ENCODE measurements at regions not wholly inside any gene's neighbourhood (a gene's known extent, or its start where the extent isn't known, plus 50 kb on each side); places are given as distances from the start of the nearest gene placed in this dataset.
"Not testable (repeated sequence)": the region's sequence is repeated elsewhere in the genome, so short reads cannot be mapped to it uniquely, and the experiment has no call there.

DNA sequence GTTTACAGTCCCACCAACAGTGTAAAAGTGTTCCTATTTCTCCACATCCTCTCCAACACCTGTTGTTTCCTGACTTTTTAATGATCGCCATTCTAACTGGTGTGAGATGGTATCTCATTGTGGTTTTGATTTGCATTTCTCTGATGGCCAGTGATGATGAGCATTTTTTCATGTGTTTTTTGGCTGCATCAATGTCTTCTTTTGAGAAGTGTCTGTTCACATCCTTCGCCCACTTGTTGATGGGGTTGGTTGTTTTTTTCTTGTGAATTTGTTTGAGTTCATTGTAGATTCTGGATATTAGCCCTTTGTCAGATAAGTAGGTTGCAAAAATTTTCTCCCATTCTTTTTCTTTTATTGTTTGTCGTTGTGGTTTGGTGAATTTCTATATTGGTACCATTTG is 242.5 kb downstream of the LRIG3 start:
- not testable (repeated sequence) for H3K4me1 ChIP-seq (ENCODE audit: control insufficient read depth in 2 of 2, insufficient read depth in 2 of 2, low read length in 2 of 2); H3K9me3 ChIP-seq (ENCODE audit: control insufficient read depth in 2 of 2, insufficient read depth in 1 of 2, low read length in 1 of 2); DNase-seq (ENCODE audit: low read depth in 6 of 9, low spot score in 9 of 9); H3K36me3 ChIP-seq (ENCODE audit: control insufficient read depth in 2 of 2, insufficient read depth in 2 of 2, low read length in 1 of 2); H3K27me3 ChIP-seq (ENCODE audit: control insufficient read depth in 2 of 2, insufficient read depth in 1 of 2, low read length in 1 of 2); H3K4me3 ChIP-seq (ENCODE audit: low read length in 2 of 2); H3K27ac ChIP-seq (ENCODE audit: low read depth in 1 of 2, low read length in 1 of 2)
- WGBS = 90% methylated on average over 2 of the region's 3 CpGs

DNA sequence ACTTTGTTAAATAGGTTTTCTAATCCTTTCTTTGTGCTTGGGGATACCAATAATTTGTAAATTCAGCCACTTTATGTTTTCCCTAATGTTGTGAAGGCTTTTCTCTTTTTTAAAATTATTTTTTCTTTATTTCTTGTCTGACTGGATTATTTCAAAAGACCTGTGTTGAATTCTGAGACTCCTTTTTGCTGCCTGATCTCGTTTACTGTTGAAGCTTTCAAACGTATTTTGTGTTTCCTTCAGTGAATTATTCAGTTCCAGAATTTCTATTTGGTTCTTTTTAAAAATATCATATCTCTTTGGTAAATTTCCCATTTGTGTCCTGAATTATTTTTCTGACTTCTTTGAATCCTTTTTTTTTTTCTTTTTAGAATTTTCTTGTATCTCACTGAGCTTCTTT is 241.6 kb downstream of the LRIG3 start:
- no peak overlapping the region for H3K4me3 ChIP-seq (ENCODE audit: low read length in 2 of 2)
- H3K27ac ChIP-seq (ENCODE audit: low read depth in 1 of 2, low read length in 1 of 2) = no peak overlapping the region
- WGBS = 92% methylated on average over 2 of the region's 2 CpGs
- no peaks in the 10 kb centered on the region for H3K4me1 ChIP-seq (ENCODE audit: control insufficient read depth in 2 of 2, insufficient read depth in 2 of 2, low read length in 2 of 2)
- no peaks in the 10 kb centered on the region for H3K27me3 ChIP-seq (ENCODE audit: control insufficient read depth in 2 of 2, insufficient read depth in 1 of 2, low read length in 1 of 2)
- H3K36me3 ChIP-seq (ENCODE audit: control insufficient read depth in 2 of 2, insufficient read depth in 2 of 2, low read length in 1 of 2) = no peaks in the 10 kb centered on the region
- peaks cover 0 to 8% of the 10 kb centered on the region in 2 donors for H3K9me3 ChIP-seq (ENCODE audit: control insufficient read depth in 2 of 2, insufficient read depth in 1 of 2, low read length in 1 of 2)
- DNase-seq (ENCODE audit: low read depth in 6 of 9, low spot score in 9 of 9) = no peak

DNA sequence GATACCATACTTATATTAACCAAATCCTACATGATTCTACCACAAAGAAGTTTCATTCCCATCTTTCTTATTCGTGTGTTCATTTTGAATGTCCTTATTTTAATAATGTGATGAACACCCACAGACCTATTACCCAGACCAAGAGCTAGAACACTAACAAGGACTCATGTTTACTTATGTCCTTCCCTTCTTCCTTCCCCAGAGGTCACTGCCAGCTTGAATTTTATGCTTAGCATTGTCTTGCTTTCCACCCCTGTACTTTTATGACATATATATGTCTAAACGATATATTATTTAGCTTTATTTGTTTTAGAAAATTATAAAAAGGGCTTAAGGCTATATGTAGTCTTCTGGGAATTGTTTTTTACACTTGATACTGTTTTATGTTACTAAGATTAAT is 238.6 kb downstream of the LRIG3 start:
- peaks cover 0 to 8% of the 10 kb centered on the region in 2 donors for H3K9me3 ChIP-seq (ENCODE audit: control insufficient read depth in 2 of 2, insufficient read depth in 1 of 2, low read length in 1 of 2)
- DNase-seq (ENCODE audit: low read depth in 6 of 9, low spot score in 9 of 9) = no peak
- 86% methylated on average over 2 of the region's 2 CpGs for WGBS

DNA sequence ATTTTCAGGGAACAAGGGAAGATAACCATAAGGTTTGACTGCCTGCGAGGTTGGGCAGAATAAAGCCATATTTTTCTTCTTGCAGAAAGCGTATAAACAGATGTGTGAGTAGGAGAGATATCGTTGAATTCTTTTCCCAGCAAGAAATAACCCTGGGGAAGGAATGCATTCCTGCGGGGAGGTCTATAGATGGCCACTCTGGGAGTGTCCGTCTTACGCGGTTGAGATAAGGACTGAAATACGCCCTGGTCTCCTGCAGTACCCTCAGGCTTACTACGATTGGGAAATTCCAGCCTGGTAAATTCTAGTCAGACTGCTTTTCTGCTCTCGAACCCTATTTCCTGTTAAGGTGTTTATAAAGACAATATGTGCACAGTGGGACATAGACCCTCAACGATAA is 225.0 kb downstream of the LRIG3 start:
- no peaks in the 10 kb centered on the region for H3K4me1 ChIP-seq (ENCODE audit: control insufficient read depth in 2 of 2, insufficient read depth in 2 of 2, low read length in 2 of 2)
- no peak overlapping the region for H3K4me3 ChIP-seq (ENCODE audit: low read length in 2 of 2)
- H3K27me3 ChIP-seq (ENCODE audit: control insufficient read depth in 2 of 2, insufficient read depth in 1 of 2, low read length in 1 of 2) = no peaks in the 10 kb centered on the region
- WGBS = 96% methylated on average over 11 of the region's 11 CpGs
- H3K36me3 ChIP-seq (ENCODE audit: control insufficient read depth in 2 of 2, insufficient read depth in 2 of 2, low read length in 1 of 2) = no peaks in the 10 kb centered on the region
- H3K27ac ChIP-seq (ENCODE audit: low read depth in 1 of 2, low read length in 1 of 2) = no peak overlapping the region
- no peak for DNase-seq (ENCODE audit: low read depth in 6 of 9, low spot score in 9 of 9)
- H3K9me3 ChIP-seq (ENCODE audit: control insufficient read depth in 2 of 2, insufficient read depth in 1 of 2, low read length in 1 of 2) = no peaks in the 10 kb centered on the region

More for the DNA sequence above, 238.6 kb downstream of the LRIG3 start:
- Histone ChIP-seq H3K4me3 (ENCODE audit: low read length in 2 of 2) (no peak overlapping the region), H3K36me3 (ENCODE audit: control insufficient read depth in 2 of 2, insufficient read depth in 2 of 2, low read length in 1 of 2) (no peaks in the 10 kb centered on the region), H3K27me3 (ENCODE audit: control insufficient read depth in 2 of 2, insufficient read depth in 1 of 2, low read length in 1 of 2) (no peaks in the 10 kb centered on the region), H3K27ac (ENCODE audit: low read depth in 1 of 2, low read length in 1 of 2) (no peak overlapping the region), H3K4me1 (ENCODE audit: control insufficient read depth in 2 of 2, insufficient read depth in 2 of 2, low read length in 2 of 2) (no peaks in the 10 kb centered on the region)

DNA sequence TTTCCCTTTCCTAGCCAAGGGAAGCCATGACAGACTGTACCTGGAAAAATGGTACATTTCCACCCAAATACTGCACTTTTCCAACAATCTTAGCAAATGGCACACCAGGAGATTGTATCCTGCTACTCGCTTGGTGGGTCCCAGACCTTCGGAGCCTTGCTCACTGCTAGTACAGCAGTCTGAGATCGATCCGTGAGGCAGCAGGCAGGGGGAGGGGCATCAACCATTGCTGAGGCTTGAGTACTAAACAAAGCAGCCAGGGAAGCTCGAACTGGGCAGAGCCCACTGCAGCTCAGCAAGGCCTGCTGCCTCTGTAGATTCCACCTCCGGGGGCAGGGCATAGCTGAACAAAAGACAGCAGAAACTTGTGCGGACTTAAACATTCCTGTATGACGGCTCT is 218.8 kb downstream of the LRIG3 start:
- Histone ChIP-seq H3K4me3 (ENCODE audit: low read length in 2 of 2) (no peak overlapping the region), H3K27ac (ENCODE audit: low read depth in 1 of 2, low read length in 1 of 2) (no peak overlapping the region), H3K36me3 (ENCODE audit: control insufficient read depth in 2 of 2, insufficient read depth in 2 of 2, low read length in 1 of 2) (no peaks in the 10 kb centered on the region), H3K27me3 (ENCODE audit: control insufficient read depth in 2 of 2, insufficient read depth in 1 of 2, low read length in 1 of 2) (no peaks in the 10 kb centered on the region), H3K4me1 (ENCODE audit: control insufficient read depth in 2 of 2, insufficient read depth in 2 of 2, low read length in 2 of 2) (no peaks in the 10 kb centered on the region), H3K9me3 (ENCODE audit: control insufficient read depth in 2 of 2, insufficient read depth in 1 of 2, low read length in 1 of 2) (no peaks in the 10 kb centered on the region)
- no peak for DNase-seq (ENCODE audit: low read depth in 6 of 9, low spot score in 9 of 9)
- 93% methylated on average over 8 of the region's 8 CpGs for WGBS

DNA sequence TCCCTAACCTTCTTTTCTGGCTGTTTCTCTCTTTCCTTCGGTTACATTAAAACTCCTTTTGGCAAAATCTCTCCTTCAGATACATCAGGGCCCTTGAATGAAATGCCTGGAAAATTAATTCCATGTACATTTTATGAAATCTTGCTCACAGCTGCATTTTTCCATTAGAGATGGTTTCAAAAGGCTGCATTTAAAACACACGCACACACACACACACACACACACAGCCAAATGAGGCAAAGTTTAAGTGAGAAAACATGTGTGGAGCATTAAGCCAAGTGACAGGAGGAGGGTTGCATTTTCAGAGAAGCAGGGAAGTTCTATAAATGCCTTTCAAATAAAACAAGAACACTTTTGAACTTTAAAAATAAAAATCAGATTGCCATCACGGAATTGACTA is 216.4 kb downstream of the LRIG3 start:
- H3K9me3 ChIP-seq (ENCODE audit: control insufficient read depth in 2 of 2, insufficient read depth in 1 of 2, low read length in 1 of 2) = no peaks in the 10 kb centered on the region
- no peak overlapping the region for H3K4me3 ChIP-seq (ENCODE audit: low read length in 2 of 2)
- H3K36me3 ChIP-seq (ENCODE audit: control insufficient read depth in 2 of 2, insufficient read depth in 2 of 2, low read length in 1 of 2) = no peaks in the 10 kb centered on the region
- H3K27ac ChIP-seq (ENCODE audit: low read depth in 1 of 2, low read length in 1 of 2) = no peak overlapping the region
- 93% methylated on average over 3 of the region's 3 CpGs for WGBS
- H3K4me1 ChIP-seq (ENCODE audit: control insufficient read depth in 2 of 2, insufficient read depth in 2 of 2, low read length in 2 of 2) = no peaks in the 10 kb centered on the region
- H3K27me3 ChIP-seq (ENCODE audit: control insufficient read depth in 2 of 2, insufficient read depth in 1 of 2, low read length in 1 of 2) = no peaks in the 10 kb centered on the region
- DNase-seq (ENCODE audit: low read depth in 6 of 9, low spot score in 9 of 9) = no peak

DNA sequence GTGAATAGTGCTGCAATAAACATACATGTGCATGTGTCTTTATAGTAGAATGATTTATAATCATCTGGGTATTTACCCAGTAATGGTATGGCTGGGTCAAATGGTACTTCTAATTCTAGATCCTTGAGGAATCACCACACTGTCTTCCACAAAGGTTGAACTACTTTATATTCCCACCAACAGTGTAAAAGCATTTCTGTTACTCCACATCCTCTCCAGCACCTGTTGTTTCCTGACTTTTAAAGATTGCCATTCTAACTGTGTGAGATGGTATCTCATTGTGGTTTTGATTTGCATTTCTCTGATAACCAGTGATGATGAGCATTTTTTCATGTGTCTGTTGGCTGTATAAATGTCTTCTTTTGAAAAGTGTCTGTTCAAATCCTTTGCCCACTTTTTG is 215.5 kb downstream of the LRIG3 start:
- not testable (repeated sequence) for H3K27me3 ChIP-seq (ENCODE audit: control insufficient read depth in 2 of 2, insufficient read depth in 1 of 2, low read length in 1 of 2); H3K4me1 ChIP-seq (ENCODE audit: control insufficient read depth in 2 of 2, insufficient read depth in 2 of 2, low read length in 2 of 2); H3K36me3 ChIP-seq (ENCODE audit: control insufficient read depth in 2 of 2, insufficient read depth in 2 of 2, low read length in 1 of 2); H3K27ac ChIP-seq (ENCODE audit: low read depth in 1 of 2, low read length in 1 of 2); H3K4me3 ChIP-seq (ENCODE audit: low read length in 2 of 2); DNase-seq (ENCODE audit: low read depth in 6 of 9, low spot score in 9 of 9); H3K9me3 ChIP-seq (ENCODE audit: control insufficient read depth in 2 of 2, insufficient read depth in 1 of 2, low read length in 1 of 2)

DNA sequence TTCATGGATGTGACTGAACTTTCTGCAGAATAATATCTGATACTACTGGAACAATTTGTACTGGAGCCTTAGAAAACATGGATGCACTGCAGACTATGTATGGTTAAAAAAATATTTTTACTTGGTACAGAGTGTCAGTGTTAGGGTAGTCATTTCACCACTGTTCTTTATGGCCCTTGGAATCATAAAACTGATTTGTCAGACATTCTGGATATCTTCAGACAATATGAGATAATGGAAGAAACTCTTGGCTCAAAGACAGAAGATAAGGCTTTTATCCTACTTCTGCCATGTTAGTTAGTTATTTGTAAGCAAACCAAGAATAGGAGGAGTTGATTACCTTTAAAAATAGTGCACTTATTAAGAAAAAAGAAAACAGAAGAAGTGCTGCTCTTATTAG is 209.4 kb downstream of the LRIG3 start:
- DNase-seq (ENCODE audit: low read depth in 6 of 9, low spot score in 9 of 9) = no peak
- H3K4me1 ChIP-seq (ENCODE audit: control insufficient read depth in 2 of 2, insufficient read depth in 2 of 2, low read length in 2 of 2) = no peaks in the 10 kb centered on the region

DNA sequence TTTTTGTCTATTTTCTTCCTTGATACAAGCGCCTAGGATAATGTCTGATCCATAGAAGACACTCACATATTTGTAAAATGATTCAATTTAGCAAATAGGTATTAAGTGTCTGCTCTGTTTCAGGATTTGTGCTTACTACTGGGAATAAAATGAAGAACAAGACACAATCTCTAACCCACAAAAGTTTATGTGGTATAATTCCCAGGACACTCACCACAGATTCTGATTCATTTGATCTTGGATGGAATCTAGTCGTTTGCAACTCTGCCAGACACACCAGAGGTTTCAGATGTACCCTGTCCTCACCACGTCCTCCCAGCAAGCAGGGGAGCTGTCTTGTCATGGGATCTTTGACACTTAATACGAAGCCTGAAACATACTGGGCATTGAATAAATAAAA is 208.3 kb downstream of the LRIG3 start:
- no peaks in the 10 kb centered on the region for H3K4me1 ChIP-seq (ENCODE audit: control insufficient read depth in 2 of 2, insufficient read depth in 2 of 2, low read length in 2 of 2)
- H3K36me3 ChIP-seq (ENCODE audit: control insufficient read depth in 2 of 2, insufficient read depth in 2 of 2, low read length in 1 of 2) = no peaks in the 10 kb centered on the region
- no peaks in the 10 kb centered on the region for H3K27me3 ChIP-seq (ENCODE audit: control insufficient read depth in 2 of 2, insufficient read depth in 1 of 2, low read length in 1 of 2)
- no peak overlapping the region for H3K27ac ChIP-seq (ENCODE audit: low read depth in 1 of 2, low read length in 1 of 2)
- no peak for DNase-seq (ENCODE audit: low read depth in 6 of 9, low spot score in 9 of 9)
- peaks cover 0 to 8% of the 10 kb centered on the region in 2 donors for H3K9me3 ChIP-seq (ENCODE audit: control insufficient read depth in 2 of 2, insufficient read depth in 1 of 2, low read length in 1 of 2)
- 72% methylated on average over 4 of the region's 4 CpGs for WGBS
- H3K4me3 ChIP-seq (ENCODE audit: low read length in 2 of 2) = no peak overlapping the region

More for the DNA sequence above, 209.4 kb downstream of the LRIG3 start:
- Histone ChIP-seq H3K27me3 (ENCODE audit: control insufficient read depth in 2 of 2, insufficient read depth in 1 of 2, low read length in 1 of 2) (no peaks in the 10 kb centered on the region), H3K9me3 (ENCODE audit: control insufficient read depth in 2 of 2, insufficient read depth in 1 of 2, low read length in 1 of 2) (peaks cover 0 to 8% of the 10 kb centered on the region in 2 donors), H3K36me3 (ENCODE audit: control insufficient read depth in 2 of 2, insufficient read depth in 2 of 2, low read length in 1 of 2) (no peaks in the 10 kb centered on the region), H3K4me3 (ENCODE audit: low read length in 2 of 2) (no peak overlapping the region), H3K27ac (ENCODE audit: low read depth in 1 of 2, low read length in 1 of 2) (no peak overlapping the region)

DNA sequence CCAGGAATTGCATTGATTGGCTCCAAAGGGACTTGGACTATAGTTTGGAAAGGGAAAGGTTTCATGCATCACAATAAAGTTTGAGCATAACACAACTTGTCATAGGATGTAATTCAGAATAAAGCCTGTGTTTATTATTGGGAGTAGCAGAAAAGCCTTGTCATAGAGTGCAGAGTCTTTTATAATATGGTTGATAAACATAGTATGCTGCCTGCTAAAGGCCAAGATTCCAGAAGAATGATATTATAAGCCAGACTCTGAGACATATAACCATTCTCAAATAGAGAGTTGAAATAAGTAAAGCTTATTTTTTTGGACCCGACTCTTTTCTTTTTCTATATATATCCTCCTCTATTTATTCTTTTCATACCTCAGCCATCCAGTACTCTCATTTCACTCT is 207.3 kb downstream of the LRIG3 start:
- H3K27me3 ChIP-seq (ENCODE audit: control insufficient read depth in 2 of 2, insufficient read depth in 1 of 2, low read length in 1 of 2) = no peaks in the 10 kb centered on the region
- peaks cover 0 to 8% of the 10 kb centered on the region in 2 donors for H3K9me3 ChIP-seq (ENCODE audit: control insufficient read depth in 2 of 2, insufficient read depth in 1 of 2, low read length in 1 of 2)
- H3K4me1 ChIP-seq (ENCODE audit: control insufficient read depth in 2 of 2, insufficient read depth in 2 of 2, low read length in 2 of 2) = no peaks in the 10 kb centered on the region
- no peak overlapping the region for H3K4me3 ChIP-seq (ENCODE audit: low read length in 2 of 2)
- H3K27ac ChIP-seq (ENCODE audit: low read depth in 1 of 2, low read length in 1 of 2) = no peak overlapping the region
- no peak for DNase-seq (ENCODE audit: low read depth in 6 of 9, low spot score in 9 of 9)
- WGBS = 95% methylated on average over 1 of the region's 1 CpG
- H3K36me3 ChIP-seq (ENCODE audit: control insufficient read depth in 2 of 2, insufficient read depth in 2 of 2, low read length in 1 of 2) = no peaks in the 10 kb centered on the region

All from thymus (tissue), 11 donors.